ENCODE measurements at regions not wholly inside any gene's neighbourhood (a gene's known extent, or its start where the extent isn't known, plus 50 kb on each side); places are given as distances from the start of the nearest gene placed in this dataset.

DNA sequence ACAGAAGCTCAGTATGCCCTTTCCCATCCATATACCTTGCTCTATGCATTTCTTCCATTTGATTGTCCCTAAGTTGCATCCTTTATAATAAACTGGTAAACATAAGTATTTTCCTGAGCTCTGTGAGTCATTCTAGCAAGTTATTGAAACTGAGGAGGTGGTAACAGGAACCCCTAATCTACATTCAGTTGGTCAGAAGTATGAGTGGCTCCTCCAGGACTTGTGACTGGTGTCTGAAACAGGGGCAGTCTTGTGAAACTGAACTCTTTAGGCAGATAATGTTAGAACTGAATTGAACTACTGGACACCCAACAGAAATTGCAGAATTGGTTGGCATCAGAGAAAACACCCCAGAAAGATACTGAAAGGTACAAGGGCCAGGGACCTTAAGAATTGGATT, 133.1 kb upstream of the POU5F2 start:
- TF ChIP-seq, protein P1, sequence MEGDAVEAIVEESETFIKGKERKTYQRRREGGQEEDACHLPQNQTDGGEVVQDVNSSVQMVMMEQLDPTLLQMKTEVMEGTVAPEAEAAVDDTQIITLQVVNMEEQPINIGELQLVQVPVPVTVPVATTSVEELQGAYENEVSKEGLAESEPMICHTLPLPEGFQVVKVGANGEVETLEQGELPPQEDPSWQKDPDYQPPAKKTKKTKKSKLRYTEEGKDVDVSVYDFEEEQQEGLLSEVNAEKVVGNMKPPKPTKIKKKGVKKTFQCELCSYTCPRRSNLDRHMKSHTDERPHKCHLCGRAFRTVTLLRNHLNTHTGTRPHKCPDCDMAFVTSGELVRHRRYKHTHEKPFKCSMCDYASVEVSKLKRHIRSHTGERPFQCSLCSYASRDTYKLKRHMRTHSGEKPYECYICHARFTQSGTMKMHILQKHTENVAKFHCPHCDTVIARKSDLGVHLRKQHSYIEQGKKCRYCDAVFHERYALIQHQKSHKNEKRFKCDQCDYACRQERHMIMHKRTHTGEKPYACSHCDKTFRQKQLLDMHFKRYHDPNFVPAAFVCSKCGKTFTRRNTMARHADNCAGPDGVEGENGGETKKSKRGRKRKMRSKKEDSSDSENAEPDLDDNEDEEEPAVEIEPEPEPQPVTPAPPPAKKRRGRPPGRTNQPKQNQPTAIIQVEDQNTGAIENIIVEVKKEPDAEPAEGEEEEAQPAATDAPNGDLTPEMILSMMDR (IDR thresholded peaks at IDR 0.05; ENCODE audit: extremely low read depth in 1 of 2, insufficient read depth in 1 of 2, low read depth in 1 of 2, low read length in 2 of 2) = no peak
- TF ChIP-seq POLR2AphosphoS5 (IDR thresholded peaks at IDR 0.05; ENCODE audit: insufficient read depth, low read depth, low read length) (no peak), POLR2A (IDR thresholded peaks at IDR 0.05; ENCODE audit: low read depth, low read length) (no peak), EZH2 (IDR thresholded peaks at IDR 0.05; ENCODE audit: borderline replicate concordance, low read depth, low read length, severe bottlenecking) (no peak)
- TF ChIP-seq, protein P2, sequence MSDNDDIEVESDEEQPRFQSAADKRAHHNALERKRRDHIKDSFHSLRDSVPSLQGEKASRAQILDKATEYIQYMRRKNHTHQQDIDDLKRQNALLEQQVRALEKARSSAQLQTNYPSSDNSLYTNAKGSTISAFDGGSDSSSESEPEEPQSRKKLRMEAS (IDR thresholded peaks at IDR 0.05; ENCODE audit: insufficient read depth, insufficient read length) = no peak

Measured in endothelial cell of umbilical vein (primary cell).